Liver (tissue), 8 donors: ENCODE measurements at regions not wholly inside any gene's neighbourhood (a gene's known extent, or its start where the extent isn't known, plus 50 kb on each side); places are given as distances from the start of the nearest gene placed in this dataset.

Experiments
- DNase-seq: peaks from one replicate; pipeline ENCODE4 v3.0.0-alpha.2; 2017; ENCODE audit warnings: low spot score
- H3K27ac ChIP-seq, 2 donors: one replicate each; pipeline ENCODE4 v1.7.0; 2013; ENCODE audit warnings: inconsistent platforms in 2 of 2, low read length in 2 of 2, control low read depth in 1 of 2, low read depth in 1 of 2, mild to moderate bottlenecking in 1 of 2
- H3K27me3 ChIP-seq, 4 donors: one replicate each; pipeline versions ENCODE4 v1.6.1 to v1.7.0; 2013; ENCODE audit warnings: low read length in 3 of 4, inconsistent platforms in 1 of 4, mild to moderate bottlenecking in 1 of 4, moderate library complexity in 1 of 4; ENCODE audit not compliant: control insufficient read depth in 4 of 4, insufficient read depth in 4 of 4
- H3K36me3 ChIP-seq, 4 donors: one replicate each; pipeline versions ENCODE4 v1.6.1 to v1.7.0; 2013; ENCODE audit warnings: low read length in 3 of 4, mild to moderate bottlenecking in 3 of 4, low read depth in 1 of 4, moderate library complexity in 1 of 4; ENCODE audit not compliant: control insufficient read depth in 4 of 4, insufficient read depth in 3 of 4
- H3K4me1 ChIP-seq, 4 donors: one replicate each; pipeline versions ENCODE4 v1.6.1 to v1.7.0; 2013; ENCODE audit warnings: low read length in 3 of 4, mild to moderate bottlenecking in 3 of 4, moderate library complexity in 1 of 4; ENCODE audit not compliant: control insufficient read depth in 4 of 4, insufficient read depth in 4 of 4
- H3K4me3 ChIP-seq, 3 donors: one replicate each; pipeline versions ENCODE4 v1.6.1 to v1.7.0; 2013; ENCODE audit warnings: low read length in 3 of 3, control low read depth in 1 of 3, low read depth in 1 of 3, mild to moderate bottlenecking in 1 of 3
- H3K9ac ChIP-seq, 2 donors: one replicate each; pipeline ENCODE4 v1.7.0; 2013; ENCODE audit warnings: low read length in 2 of 2, mild to moderate bottlenecking in 2 of 2, moderate library complexity in 2 of 2, control low read depth in 1 of 2, low read depth in 1 of 2
- H3K9me3 ChIP-seq, 4 donors: one replicate each; pipeline versions ENCODE4 v1.6.1 to v1.7.0; 2013; ENCODE audit warnings: low read length in 3 of 4; ENCODE audit not compliant: control insufficient read depth in 4 of 4
- ATF3 ChIP-seq: IDR thresholded peaks from 2 replicates; pipeline ENCODE4 v1.6.1; 2016; ENCODE audit warnings: antibody characterized with exemption
- CTCF ChIP-seq: fragments of 150-350 bp; IDR thresholded peaks from 2 replicates; pipeline ENCODE4 v1.5.1; 2017; ENCODE audit warnings: improper control_type of control experiment, low read depth, low read length; ENCODE audit not compliant: missing input control
- EGR1 ChIP-seq, 2 donors: IDR thresholded peaks; 2 replicates each; pipeline ENCODE4 v1.6.1; 2016 to 2018; ENCODE audit warnings: antibody characterized with exemption in 2 of 2, low read depth in 2 of 2
- FOXA1 ChIP-seq: IDR thresholded peaks from 2 replicates; pipeline ENCODE4 v1.6.1; 2016; ENCODE audit warnings: antibody characterized with exemption
- FOXA2 ChIP-seq: IDR thresholded peaks from 2 replicates; pipeline ENCODE4 v1.6.1; 2016; ENCODE audit warnings: antibody characterized with exemption
- GABPA ChIP-seq, 2 donors: IDR thresholded peaks in 1 of 2; conservative IDR thresholded peaks in 1 of 2; 2 replicates each; pipeline ENCODE4 v1.6.1; 2016; ENCODE audit warnings: antibody characterized with exemption in 2 of 2, mild to moderate bottlenecking in 1 of 2, moderate library complexity in 1 of 2
- HNF4A ChIP-seq, 2 donors: conservative IDR thresholded peaks; 2 replicates each; pipeline ENCODE4 v1.6.1; 2016; ENCODE audit warnings: antibody characterized with exemption in 2 of 2, mild to moderate bottlenecking in 2 of 2
- HNF4G ChIP-seq: IDR thresholded peaks from 2 replicates; pipeline ENCODE4 v1.6.1; 2016; ENCODE audit warnings: antibody characterized with exemption
- JUND ChIP-seq, 2 donors: IDR thresholded peaks; 2 replicates each; pipeline ENCODE4 v1.6.1; 2016; ENCODE audit warnings: antibody characterized with exemption in 2 of 2
- MAX ChIP-seq: IDR thresholded peaks from 2 replicates; pipeline ENCODE4 v1.6.1; 2016; ENCODE audit warnings: antibody characterized with exemption
- NR2F2 ChIP-seq: IDR thresholded peaks from 2 replicates; pipeline ENCODE4 v1.6.1; 2016; ENCODE audit warnings: antibody characterized with exemption
- RAD21 ChIP-seq, 2 donors: IDR thresholded peaks; 2 replicates each; pipeline ENCODE4 v1.6.1; 2016; ENCODE audit warnings: antibody characterized with exemption in 2 of 2, mild to moderate bottlenecking in 2 of 2
- REST ChIP-seq: IDR thresholded peaks from 2 replicates; pipeline ENCODE4 v1.6.1; 2016; ENCODE audit warnings: antibody characterized with exemption, mild to moderate bottlenecking
- RXRA ChIP-seq, 2 donors: IDR thresholded peaks; 2 replicates each; pipeline ENCODE4 v1.6.1; 2017 to 2018; ENCODE audit warnings: antibody characterized with exemption in 2 of 2, mild to moderate bottlenecking in 1 of 2
- SP1 ChIP-seq: IDR thresholded peaks from 2 replicates; pipeline ENCODE4 v1.6.1; 2018; ENCODE audit warnings: antibody characterized with exemption, mild to moderate bottlenecking
- TAF1 ChIP-seq: conservative IDR thresholded peaks from 2 replicates; pipeline ENCODE4 v1.6.1; 2016; ENCODE audit warnings: antibody characterized with exemption, mild to moderate bottlenecking
- YY1 ChIP-seq: IDR thresholded peaks from 2 replicates; pipeline ENCODE4 v1.6.1; 2016; ENCODE audit warnings: antibody characterized with exemption, mild to moderate bottlenecking
- ZBTB33 ChIP-seq: IDR thresholded peaks from 2 replicates; pipeline ENCODE4 v1.6.1; 2016; ENCODE audit warnings: antibody characterized with exemption
- whole genome bisulfite sequencing: extraction: QIAGEN DNeasy Blood & Tissue Kit; methylation state at CpG from one replicate; pipeline ENCODE4 v1.1.7; 2013; 5-methylcytosine and 5-hydroxymethylcytosine counted together
- donor health status: healthy.
- donor health status: healthy.
- donor health status: healthy.
- donor health status: healthy.
- donor health status: healthy.

- H3K4me1 ChIP-seq: no peaks in the 10 kb centered on the region
- no peaks in the 10 kb centered on the region for H3K9me3 ChIP-seq
- TF ChIP-seq YY1 (no peak), CTCF (no peak), FOXA2 (no peak), HNF4A (conservative IDR thresholded peaks at IDR 0.05) (no peak), EGR1 (IDR thresholded peaks at IDR 0.05; ENCODE audit: low read depth in 2 of 2) (no peak), ZBTB33 (no peak), ATF3 (no peak), RXRA (IDR thresholded peaks at IDR 0.05) (peak in 1 of 2 donors; percentile 39), MAX (no peak), RAD21 (IDR thresholded peaks at IDR 0.05) (peak in 1 of 2 donors; percentile 30), HNF4G (no peak), JUND (IDR thresholded peaks at IDR 0.05) (no peak), GABPA (IDR thresholded peaks at IDR 0.05 in 1 of 2, conservative IDR thresholded peaks at IDR 0.05 in 1 of 2) (no peak), REST (no peak), NR2F2 (peak; percentile 94), TAF1 (no peak), SP1 (no peak), FOXA1 (no peak)
- H3K36me3 ChIP-seq: no peaks in the 10 kb centered on the region
- H3K9ac ChIP-seq: no peak overlapping the region
- H3K4me3 ChIP-seq: no peak overlapping the region
- DNase-seq: no peak
- H3K27ac ChIP-seq: no peak overlapping the region
- H3K27me3 ChIP-seq: no peaks in the 10 kb centered on the region
Measured at GRCh38 chr15:95921404-95921803, 409.1 kb upstream of the NR2F2 start.

GRCh38 chr15:95922431-95922830 is 408.1 kb upstream of the NR2F2 start:
- no peaks in the 10 kb centered on the region for H3K4me1 ChIP-seq
- H3K27ac ChIP-seq: no peak overlapping the region
- WGBS: 77% methylated on average over 7 of the region's 7 CpGs
- H3K27me3 ChIP-seq: no peaks in the 10 kb centered on the region
- no peaks in the 10 kb centered on the region for H3K9me3 ChIP-seq
- no peak for DNase-seq
- no peak overlapping the region for H3K9ac ChIP-seq
- no peak overlapping the region for H3K4me3 ChIP-seq
- TF ChIP-seq FOXA2: no peak
- peak; percentile 27 for TF ChIP-seq CTCF
- peak; percentile 74 to 77 for TF ChIP-seq RAD21 (IDR thresholded peaks at IDR 0.05)
- no peak for TF ChIP-seq NR2F2
- TF ChIP-seq JUND (IDR thresholded peaks at IDR 0.05): no peak
- no peak for TF ChIP-seq HNF4A (conservative IDR thresholded peaks at IDR 0.05)
- no peak for TF ChIP-seq RXRA (IDR thresholded peaks at IDR 0.05)
- no peak for TF ChIP-seq EGR1 (IDR thresholded peaks at IDR 0.05; ENCODE audit: low read depth in 2 of 2)
- TF ChIP-seq MAX: no peak
- H3K36me3 ChIP-seq: no peaks in the 10 kb centered on the region
